ENCODE measurements at regions not wholly inside any gene's neighbourhood (a gene's known extent, or its start where the extent isn't known, plus 50 kb on each side); places are given as distances from the start of the nearest gene placed in this dataset.

DNA sequence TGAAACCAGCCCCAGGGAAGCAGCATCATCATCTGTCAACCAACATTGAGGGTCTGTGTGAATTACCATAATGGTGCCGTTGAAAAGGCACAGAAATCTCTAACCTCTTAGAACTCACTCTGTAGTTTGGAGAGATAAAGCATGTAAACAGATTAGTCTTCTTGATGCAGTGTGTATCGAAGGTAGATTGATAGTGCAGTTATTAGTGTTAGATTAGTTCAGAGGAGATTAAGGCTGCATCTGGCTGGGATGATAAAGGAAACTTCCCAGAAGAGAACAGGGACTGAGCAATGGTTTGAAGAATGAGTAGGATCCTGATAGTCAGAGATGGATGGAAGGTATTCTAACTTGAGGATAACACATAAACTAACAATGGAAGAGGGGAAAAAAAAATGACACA, 651.5 kb downstream of the TLE1 start:
- CTCF ChIA-PET = no interaction called here
- H3K4me1 Mint-ChIP-seq (ENCODE audit: low read depth, unreplicated experiment) = peaks cover 11% of the 10 kb centered on the region
- no peak overlapping the region for H3K27ac Mint-ChIP-seq (ENCODE audit: unreplicated experiment)
- no peaks in the 10 kb centered on the region for H3K27me3 Mint-ChIP-seq (ENCODE audit: unreplicated experiment)
- TF ChIP-seq, protein P1, sequence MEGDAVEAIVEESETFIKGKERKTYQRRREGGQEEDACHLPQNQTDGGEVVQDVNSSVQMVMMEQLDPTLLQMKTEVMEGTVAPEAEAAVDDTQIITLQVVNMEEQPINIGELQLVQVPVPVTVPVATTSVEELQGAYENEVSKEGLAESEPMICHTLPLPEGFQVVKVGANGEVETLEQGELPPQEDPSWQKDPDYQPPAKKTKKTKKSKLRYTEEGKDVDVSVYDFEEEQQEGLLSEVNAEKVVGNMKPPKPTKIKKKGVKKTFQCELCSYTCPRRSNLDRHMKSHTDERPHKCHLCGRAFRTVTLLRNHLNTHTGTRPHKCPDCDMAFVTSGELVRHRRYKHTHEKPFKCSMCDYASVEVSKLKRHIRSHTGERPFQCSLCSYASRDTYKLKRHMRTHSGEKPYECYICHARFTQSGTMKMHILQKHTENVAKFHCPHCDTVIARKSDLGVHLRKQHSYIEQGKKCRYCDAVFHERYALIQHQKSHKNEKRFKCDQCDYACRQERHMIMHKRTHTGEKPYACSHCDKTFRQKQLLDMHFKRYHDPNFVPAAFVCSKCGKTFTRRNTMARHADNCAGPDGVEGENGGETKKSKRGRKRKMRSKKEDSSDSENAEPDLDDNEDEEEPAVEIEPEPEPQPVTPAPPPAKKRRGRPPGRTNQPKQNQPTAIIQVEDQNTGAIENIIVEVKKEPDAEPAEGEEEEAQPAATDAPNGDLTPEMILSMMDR (IDR thresholded peaks at IDR 0.05; ENCODE audit: unreplicated experiment) = no peak
- no TSS peak for BruUV-seq (replicated peaks)
- intact Hi-C loops (cut with micrococcal nuclease; ENCODE audit: unreplicated experiment) = no loop called here
- peaks cover 7% of the 10 kb centered on the region for H3K9me3 Mint-ChIP-seq (ENCODE audit: low read depth, unreplicated experiment)
- DNase-seq = no peak
- H3K36me3 Mint-ChIP-seq (ENCODE audit: insufficient read depth, unreplicated experiment) = no peaks in the 10 kb centered on the region
- no peak overlapping the region for H3K4me3 Mint-ChIP-seq (ENCODE audit: low read depth, unreplicated experiment)

DNA sequence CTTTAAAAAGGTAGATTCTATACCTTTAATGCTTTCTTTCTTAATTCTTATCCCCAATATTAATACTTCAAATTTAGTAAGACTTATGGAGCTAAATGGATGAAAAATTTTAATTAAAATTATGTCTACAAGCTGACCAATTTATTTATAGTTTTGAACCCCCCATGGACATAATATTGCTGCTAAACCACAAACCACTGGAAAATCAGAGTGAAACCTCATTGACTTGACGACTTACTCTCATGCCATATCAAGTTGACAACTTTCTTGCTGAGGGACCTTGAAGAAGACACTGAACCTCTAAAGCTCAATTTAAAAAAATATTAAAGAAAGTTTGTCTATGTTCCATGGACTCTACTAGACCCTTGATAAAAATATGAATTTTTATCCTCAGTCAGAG, 653.7 kb downstream of the TLE1 start:
- CTCF ChIA-PET = no interaction called here

DNA sequence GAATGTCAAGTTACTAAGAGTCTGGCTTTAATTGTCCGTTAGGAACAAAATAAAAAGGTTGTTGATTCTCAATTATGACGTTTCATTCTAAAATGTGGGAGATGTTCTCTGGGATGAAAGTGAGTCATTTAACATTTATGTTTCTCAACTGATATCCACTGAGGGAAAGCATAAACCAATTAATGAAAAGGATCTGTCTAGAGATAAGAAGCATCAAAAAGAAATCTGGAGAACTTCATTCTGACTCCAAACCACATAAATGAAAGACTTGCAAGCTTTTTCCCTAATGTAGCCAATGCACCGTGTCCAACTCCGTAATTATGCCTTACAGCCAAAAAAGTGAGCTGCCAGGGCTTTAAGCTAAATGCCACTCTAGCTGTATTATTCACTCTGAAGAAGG, 654.2 kb downstream of the TLE1 start:
- TF ChIP-seq, protein P1 (IDR thresholded peaks at IDR 0.05; ENCODE audit: unreplicated experiment) = no peak
- intact Hi-C loops (cut with micrococcal nuclease; ENCODE audit: unreplicated experiment) = no loop called here
- CTCF ChIA-PET = no interaction called here
- no peaks in the 10 kb centered on the region for H3K36me3 Mint-ChIP-seq (ENCODE audit: insufficient read depth, unreplicated experiment)
- H3K27me3 Mint-ChIP-seq (ENCODE audit: unreplicated experiment) = no peaks in the 10 kb centered on the region
- no peak overlapping the region for H3K27ac Mint-ChIP-seq (ENCODE audit: unreplicated experiment)
- no peak for DNase-seq
- BruUV-seq (replicated peaks) = no TSS peak
- no peak overlapping the region for H3K4me3 Mint-ChIP-seq (ENCODE audit: low read depth, unreplicated experiment)
- peaks cover 7% of the 10 kb centered on the region for H3K9me3 Mint-ChIP-seq (ENCODE audit: low read depth, unreplicated experiment)
- H3K4me1 Mint-ChIP-seq (ENCODE audit: low read depth, unreplicated experiment) = peaks cover 36% of the 10 kb centered on the region

More for the DNA sequence above, 653.7 kb downstream of the TLE1 start:
- TF ChIP-seq, protein P1 (IDR thresholded peaks at IDR 0.05; ENCODE audit: unreplicated experiment) = no peak
- peaks cover 7% of the 10 kb centered on the region for H3K9me3 Mint-ChIP-seq (ENCODE audit: low read depth, unreplicated experiment)
- H3K27ac Mint-ChIP-seq (ENCODE audit: unreplicated experiment) = no peak overlapping the region
- no peak for DNase-seq
- no TSS peak for BruUV-seq (replicated peaks)
- no peak overlapping the region for H3K4me3 Mint-ChIP-seq (ENCODE audit: low read depth, unreplicated experiment)
- no peaks in the 10 kb centered on the region for H3K36me3 Mint-ChIP-seq (ENCODE audit: insufficient read depth, unreplicated experiment)
- H3K27me3 Mint-ChIP-seq (ENCODE audit: unreplicated experiment) = no peaks in the 10 kb centered on the region
- H3K4me1 Mint-ChIP-seq (ENCODE audit: low read depth, unreplicated experiment) = peaks cover 34% of the 10 kb centered on the region
- intact Hi-C loops (cut with micrococcal nuclease; ENCODE audit: unreplicated experiment) = no loop called here

DNA sequence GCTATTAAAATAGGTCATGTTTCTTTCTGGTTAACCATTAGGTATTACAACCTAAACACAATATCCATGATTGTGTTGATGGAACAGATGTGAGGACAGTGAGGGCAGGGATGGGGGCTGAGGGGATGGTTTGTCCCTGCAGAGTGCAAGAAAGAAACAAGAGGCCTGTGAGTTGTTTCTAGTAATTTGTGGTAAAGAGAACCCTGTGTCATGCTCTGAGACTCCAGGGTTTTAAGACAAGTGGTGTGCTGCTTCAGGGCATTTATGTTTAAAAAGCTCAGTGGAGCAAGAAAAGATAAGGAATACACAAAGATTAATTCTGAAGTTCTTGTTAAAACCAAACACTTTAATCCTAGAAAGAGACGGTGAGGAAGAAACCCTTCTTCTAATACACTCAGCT, 656.5 kb downstream of the TLE1 start:
- no peak overlapping the region for H3K4me3 Mint-ChIP-seq (ENCODE audit: low read depth, unreplicated experiment)

More for the DNA sequence above, 656.5 kb downstream of the TLE1 start:
- TF ChIP-seq, protein P1 (IDR thresholded peaks at IDR 0.05; ENCODE audit: unreplicated experiment) = no peak
- no TSS peak for BruUV-seq (replicated peaks)
- peaks cover 36% of the 10 kb centered on the region for H3K4me1 Mint-ChIP-seq (ENCODE audit: low read depth, unreplicated experiment)
- intact Hi-C loops (cut with micrococcal nuclease; ENCODE audit: unreplicated experiment) = no loop called here
- no peak for DNase-seq
- CTCF ChIA-PET = no interaction called here
- H3K27ac Mint-ChIP-seq (ENCODE audit: unreplicated experiment) = peak overlapping the region; percentile 71
- no peaks in the 10 kb centered on the region for H3K36me3 Mint-ChIP-seq (ENCODE audit: insufficient read depth, unreplicated experiment)
- no peaks in the 10 kb centered on the region for H3K9me3 Mint-ChIP-seq (ENCODE audit: low read depth, unreplicated experiment)
- H3K27me3 Mint-ChIP-seq (ENCODE audit: unreplicated experiment) = no peaks in the 10 kb centered on the region
